ENCODE measurements at regions not wholly inside any gene's neighbourhood (a gene's known extent, or its start where the extent isn't known, plus 50 kb on each side); places are given as distances from the start of the nearest gene placed in this dataset.
"Not testable (repeated sequence)": the region's sequence is repeated elsewhere in the genome, so short reads cannot be mapped to it uniquely, and the experiment has no call there.

DNA sequence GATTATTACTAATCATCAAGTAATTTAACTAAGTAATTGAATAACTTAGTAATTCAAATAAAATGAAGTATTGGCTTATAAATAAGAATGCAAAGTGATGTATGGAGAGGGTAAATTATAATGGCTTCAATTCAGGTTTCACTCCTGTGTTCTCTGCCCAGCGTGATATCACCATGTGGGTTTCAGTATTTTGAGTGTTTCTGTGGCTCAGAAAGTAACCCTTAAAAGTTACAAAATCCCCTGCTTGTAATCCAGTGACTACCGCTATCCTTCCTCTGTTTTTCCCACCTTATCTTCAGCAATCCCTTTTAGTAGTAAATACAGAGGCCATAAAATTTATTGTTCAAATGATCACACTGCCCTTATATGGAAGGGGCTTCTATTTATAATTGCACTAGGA is 316.4 kb upstream of the CFAP20DC start:
- 94 to 100% methylated on average over 2 of the region's 2 CpGs for WGBS, 2 experiments (ENCODE audit: insufficient coverage in 1 of 2, insufficient read length in 1 of 2)
- no peaks in the 10 kb centered on the region for H3K27me3 Mint-ChIP-seq (ENCODE audit: insufficient read depth)
- H3K27ac ChIP-seq (ENCODE audit: low read depth, low read length), result no peak overlapping the region
- H3K36me3 ChIP-seq (ENCODE audit: control insufficient read depth, insufficient read depth, low read length), result no peaks in the 10 kb centered on the region
- DNase-seq, result no peak
- H3K9ac ChIP-seq (ENCODE audit: extremely low read depth, low read length, poor library complexity, severe bottlenecking), result no peak overlapping the region
- H3K36me3 Mint-ChIP-seq (ENCODE audit: low read depth), result no peaks in the 10 kb centered on the region
- H3K27me3 ChIP-seq (ENCODE audit: control insufficient read depth, insufficient read depth, low read length, poor library complexity, severe bottlenecking), result no peaks in the 10 kb centered on the region
- TF ChIP-seq, protein P1, sequence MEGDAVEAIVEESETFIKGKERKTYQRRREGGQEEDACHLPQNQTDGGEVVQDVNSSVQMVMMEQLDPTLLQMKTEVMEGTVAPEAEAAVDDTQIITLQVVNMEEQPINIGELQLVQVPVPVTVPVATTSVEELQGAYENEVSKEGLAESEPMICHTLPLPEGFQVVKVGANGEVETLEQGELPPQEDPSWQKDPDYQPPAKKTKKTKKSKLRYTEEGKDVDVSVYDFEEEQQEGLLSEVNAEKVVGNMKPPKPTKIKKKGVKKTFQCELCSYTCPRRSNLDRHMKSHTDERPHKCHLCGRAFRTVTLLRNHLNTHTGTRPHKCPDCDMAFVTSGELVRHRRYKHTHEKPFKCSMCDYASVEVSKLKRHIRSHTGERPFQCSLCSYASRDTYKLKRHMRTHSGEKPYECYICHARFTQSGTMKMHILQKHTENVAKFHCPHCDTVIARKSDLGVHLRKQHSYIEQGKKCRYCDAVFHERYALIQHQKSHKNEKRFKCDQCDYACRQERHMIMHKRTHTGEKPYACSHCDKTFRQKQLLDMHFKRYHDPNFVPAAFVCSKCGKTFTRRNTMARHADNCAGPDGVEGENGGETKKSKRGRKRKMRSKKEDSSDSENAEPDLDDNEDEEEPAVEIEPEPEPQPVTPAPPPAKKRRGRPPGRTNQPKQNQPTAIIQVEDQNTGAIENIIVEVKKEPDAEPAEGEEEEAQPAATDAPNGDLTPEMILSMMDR (conservative IDR thresholded peaks at IDR 0.05), result no peak
- H3K9me3 ChIP-seq (ENCODE audit: control insufficient read depth, low read length), result no peaks in the 10 kb centered on the region
- H3K4me3 Mint-ChIP-seq, result no peak overlapping the region
- no peak overlapping the region for H3K27ac Mint-ChIP-seq
- H3K9me3 Mint-ChIP-seq, result peaks cover 3% of the 10 kb centered on the region
- peaks cover 7% of the 10 kb centered on the region for H3K4me1 Mint-ChIP-seq
- H3K4me3 ChIP-seq (ENCODE audit: low read length), result no peak overlapping the region
- H3K4me1 ChIP-seq (ENCODE audit: control insufficient read depth, insufficient read depth, low read length), result no peaks in the 10 kb centered on the region

DNA sequence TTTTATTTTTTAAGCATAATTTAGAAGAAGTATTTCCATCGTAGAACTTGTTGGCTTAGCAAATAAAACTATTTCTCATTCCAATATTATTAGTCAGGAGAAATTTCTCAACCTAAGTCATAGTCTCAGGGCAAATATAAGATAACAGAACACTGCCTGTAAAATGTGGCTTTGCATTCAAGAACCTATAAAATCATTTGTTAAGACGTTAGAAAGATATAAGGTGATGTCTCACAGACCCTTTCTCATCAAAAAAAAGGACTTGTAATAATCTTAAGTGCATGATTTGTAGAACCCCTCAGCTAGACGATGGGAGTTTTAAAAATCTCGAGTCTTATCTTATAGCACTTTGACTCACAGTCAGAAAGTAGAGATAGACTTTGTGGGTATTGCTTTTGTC is 314.7 kb upstream of the CFAP20DC start:
- H3K36me3 Mint-ChIP-seq (ENCODE audit: low read depth), result no peaks in the 10 kb centered on the region
- peaks cover 7% of the 10 kb centered on the region for H3K4me1 Mint-ChIP-seq
- no peak overlapping the region for H3K4me3 Mint-ChIP-seq
- Histone ChIP-seq H3K27me3 (ENCODE audit: control insufficient read depth, insufficient read depth, low read length, poor library complexity, severe bottlenecking) (no peaks in the 10 kb centered on the region), H3K9me3 (ENCODE audit: control insufficient read depth, low read length) (peaks cover 8% of the 10 kb centered on the region), H3K36me3 (ENCODE audit: control insufficient read depth, insufficient read depth, low read length) (no peaks in the 10 kb centered on the region), H3K9ac (ENCODE audit: extremely low read depth, low read length, poor library complexity, severe bottlenecking) (no peak overlapping the region), H3K4me3 (ENCODE audit: low read length) (no peak overlapping the region), H3K4me1 (ENCODE audit: control insufficient read depth, insufficient read depth, low read length) (no peaks in the 10 kb centered on the region), H3K27ac (ENCODE audit: low read depth, low read length) (no peak overlapping the region)
- DNase-seq, result no peak
- H3K27me3 Mint-ChIP-seq (ENCODE audit: insufficient read depth), result peaks cover 3% of the 10 kb centered on the region
- H3K27ac Mint-ChIP-seq, result no peak overlapping the region
- WGBS, 2 experiments (ENCODE audit: insufficient coverage in 1 of 2, insufficient read length in 1 of 2), result 82 to 89% methylated on average over 2 to 4 of the region's 4 CpGs
- TF ChIP-seq, protein P1 (conservative IDR thresholded peaks at IDR 0.05), result no peak
- H3K9me3 Mint-ChIP-seq, result peaks cover 17% of the 10 kb centered on the region

DNA sequence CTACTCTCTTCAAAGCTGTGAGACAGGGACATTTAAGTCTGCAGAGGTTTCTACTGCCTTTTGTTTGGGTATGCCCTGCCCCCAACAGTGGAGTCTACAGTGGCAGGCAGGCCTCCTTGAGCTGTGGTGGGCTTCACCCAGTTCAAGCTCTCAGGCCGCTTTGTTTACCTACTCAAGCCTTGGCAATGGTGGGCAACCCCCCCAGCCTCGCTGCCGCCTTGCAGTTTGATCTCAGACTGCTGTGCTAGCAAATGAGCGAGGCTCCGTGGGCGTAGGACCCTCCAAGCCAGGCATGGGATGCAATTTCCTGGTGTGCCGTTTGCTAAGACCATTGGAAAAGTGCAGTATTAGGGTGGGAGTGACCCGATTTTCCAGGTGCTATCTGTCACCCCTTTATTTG is 310.5 kb upstream of the CFAP20DC start:
- not testable (repeated sequence) for H3K27ac ChIP-seq (ENCODE audit: low read depth, low read length); H3K27ac Mint-ChIP-seq; H3K4me1 ChIP-seq (ENCODE audit: control insufficient read depth, insufficient read depth, low read length); DNase-seq; H3K36me3 ChIP-seq (ENCODE audit: control insufficient read depth, insufficient read depth, low read length); H3K9ac ChIP-seq (ENCODE audit: extremely low read depth, low read length, poor library complexity, severe bottlenecking); H3K4me1 Mint-ChIP-seq; H3K4me3 ChIP-seq (ENCODE audit: low read length); H3K4me3 Mint-ChIP-seq; H3K36me3 Mint-ChIP-seq (ENCODE audit: low read depth); H3K27me3 ChIP-seq (ENCODE audit: control insufficient read depth, insufficient read depth, low read length, poor library complexity, severe bottlenecking)
- Mint-ChIP-seq H3K9me3 (peaks cover 38% of the 10 kb centered on the region), H3K27me3 (ENCODE audit: insufficient read depth) (peaks cover 21% of the 10 kb centered on the region)
- H3K9me3 ChIP-seq (ENCODE audit: control insufficient read depth, low read length), result peaks cover 11% of the 10 kb centered on the region
- WGBS, 2 experiments (ENCODE audit: insufficient coverage in 1 of 2, insufficient read length in 1 of 2), result 89 to 91% methylated on average over 6 to 8 of the region's 8 CpGs

DNA sequence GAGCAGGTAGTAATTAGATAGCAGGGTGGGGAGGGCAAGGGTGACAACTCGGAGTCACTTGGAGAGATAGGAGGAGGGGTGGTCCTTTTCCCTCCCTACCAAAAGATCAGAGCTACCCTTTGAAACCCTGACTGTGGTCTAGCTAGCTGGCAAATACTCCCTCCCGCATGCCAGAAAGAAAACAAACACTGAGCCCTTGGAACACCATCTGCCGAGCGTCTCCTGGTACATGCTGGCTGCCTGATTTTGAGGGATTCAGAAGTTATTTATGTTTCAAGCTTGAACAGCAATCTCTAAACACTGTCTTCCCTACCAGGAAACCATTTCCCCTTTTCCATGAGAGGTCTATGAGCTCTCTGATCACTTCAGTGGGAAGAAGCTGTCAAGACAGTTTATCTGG is 291.6 kb upstream of the CFAP20DC start:
- no peak overlapping the region for H3K27ac ChIP-seq (ENCODE audit: low read depth, low read length)
- 82 to 89% methylated on average over 3 to 4 of the region's 4 CpGs for WGBS, 2 experiments (ENCODE audit: insufficient coverage in 1 of 2, insufficient read length in 1 of 2)
- no peaks in the 10 kb centered on the region for H3K9me3 ChIP-seq (ENCODE audit: control insufficient read depth, low read length)
- TF ChIP-seq, protein P1 (conservative IDR thresholded peaks at IDR 0.05), result no peak
- Mint-ChIP-seq H3K9me3 (peaks cover 3% of the 10 kb centered on the region), H3K4me1 (peaks cover 3% of the 10 kb centered on the region), H3K4me3 (no peak overlapping the region), H3K27ac (no peak overlapping the region), H3K36me3 (ENCODE audit: low read depth) (no peaks in the 10 kb centered on the region), H3K27me3 (ENCODE audit: insufficient read depth) (peaks cover 1% of the 10 kb centered on the region)
- no peak for DNase-seq
- H3K9ac ChIP-seq (ENCODE audit: extremely low read depth, low read length, poor library complexity, severe bottlenecking), result no peak overlapping the region
- H3K4me3 ChIP-seq (ENCODE audit: low read length), result no peak overlapping the region
- no peaks in the 10 kb centered on the region for H3K36me3 ChIP-seq (ENCODE audit: control insufficient read depth, insufficient read depth, low read length)
- no peaks in the 10 kb centered on the region for H3K27me3 ChIP-seq (ENCODE audit: control insufficient read depth, insufficient read depth, low read length, poor library complexity, severe bottlenecking)
- no peaks in the 10 kb centered on the region for H3K4me1 ChIP-seq (ENCODE audit: control insufficient read depth, insufficient read depth, low read length)

Data from endodermal cell (in vitro differentiated cells).